IMR-90 (cell line): ENCODE measurements at regions not wholly inside any gene's neighbourhood (a gene's known extent, or its start where the extent isn't known, plus 50 kb on each side); places are given as distances from the start of the nearest gene placed in this dataset.

Experiments used
- ATAC-seq: fragments of 200-7000 bp; cut with Tn5 transposase; 2 replicates; pipeline ENCODE4 v1.9.1; 2020; ENCODE audit warnings: low read depth, mild to moderate bottlenecking, moderate library complexity
- BruUV-seq: library from RNA; stranded (reverse); fragments of 400-500 nt; replicated peaks from 2 replicates; lab custom pipeline; 2021; lab: Mats Ljungman, UMichigan
- CTCF ChIA-PET: fragments of 300-600 bp; formaldehyde crosslinking; extraction: SDS; loops from one replicate; lab custom pipeline; 2021; ENCODE audit warnings: antibody characterized with exemption; lab: Yijun Ruan, JAX
- POLR2A ChIA-PET: fragments of 300-600 bp; sonication (Branson Sonifier 250); formaldehyde crosslinking; loops from one replicate; lab custom pipeline; 2022; ENCODE audit warnings: antibody characterized with exemption; ENCODE audit not compliant: unreplicated experiment; lab: Charles Lee
- DNase-seq: peaks from one replicate; pipeline ENCODE4 v3.0.0; 2013
- H2AFZ ChIP-seq: replicated peaks from 2 replicates; pipeline ENCODE3; 2013; ENCODE audit warnings: low read length, mild to moderate bottlenecking; ENCODE audit not compliant: poor library complexity
- H2AK5ac ChIP-seq: 2 replicates; pipeline ENCODE4 v1.6.1; 2013; ENCODE audit warnings: low read depth, low read length, inconsistent platforms
- H2AK9ac ChIP-seq: replicated peaks from 2 replicates; pipeline ENCODE3; 2013; ENCODE audit warnings: mild to moderate bottlenecking, low read depth, low read length, moderate library complexity; ENCODE audit not compliant: poor library complexity
- H2BK120ac ChIP-seq: 2 replicates; pipeline ENCODE4 v1.6.1; 2013; ENCODE audit warnings: low read depth, low read length, inconsistent platforms
- H2BK15ac ChIP-seq: 3 replicates; pipeline ENCODE4 v1.6.1; 2013; ENCODE audit warnings: low read depth, low read length, inconsistent platforms
- H2BK20ac ChIP-seq: 2 replicates; pipeline ENCODE4 v1.6.1; 2013; ENCODE audit warnings: low read depth, mild to moderate bottlenecking, inconsistent platforms, low read length, moderate library complexity
- H2BK5ac ChIP-seq: 2 replicates; pipeline ENCODE4 v1.6.1; 2013; ENCODE audit warnings: mild to moderate bottlenecking, low read depth, low read length, inconsistent platforms; ENCODE audit not compliant: poor library complexity, severe bottlenecking
- H3K14ac ChIP-seq: replicated peaks from 2 replicates; pipeline ENCODE4 v1.6.1; 2013; ENCODE audit warnings: low read depth, low read length, inconsistent platforms
- H3K18ac ChIP-seq: 2 replicates; pipeline ENCODE4 v1.6.1; 2013; ENCODE audit warnings: low read depth, low read length, control low read depth
- H3K23ac ChIP-seq: 2 replicates; pipeline ENCODE4 v1.6.1; 2013; ENCODE audit warnings: low read depth, low read length, inconsistent platforms
- H3K27ac ChIP-seq: 2 replicates; pipeline ENCODE4 v1.5.1; 2013; ENCODE audit warnings: mild to moderate bottlenecking, control low read depth, low read length; ENCODE audit not compliant: insufficient read depth
- H3K27me3 ChIP-seq: 2 replicates; pipeline ENCODE4 v1.6.1; 2013; ENCODE audit warnings: low read length; ENCODE audit not compliant: control insufficient read depth, insufficient read depth
- H3K36me3 ChIP-seq: 2 replicates; pipeline ENCODE4 v1.6.1; 2013; ENCODE audit warnings: low read length, mixed read lengths; ENCODE audit not compliant: control insufficient read depth, insufficient read depth
- H3K4ac ChIP-seq: 2 replicates; pipeline ENCODE4 v1.6.1; 2013; ENCODE audit warnings: low read depth, low read length, inconsistent platforms
- H3K4me1 ChIP-seq: 2 replicates; pipeline ENCODE4 v1.6.1; 2013; ENCODE audit warnings: low read length, mixed read lengths; ENCODE audit not compliant: control insufficient read depth, insufficient read depth
- H3K4me2 ChIP-seq: 2 replicates; pipeline ENCODE4 v1.6.1; 2013; ENCODE audit warnings: low read depth, mild to moderate bottlenecking, control low read depth, low read length, moderate library complexity
- H3K4me3 ChIP-seq: 2 replicates; pipeline ENCODE4 v1.5.1; 2013; ENCODE audit warnings: low read depth, mild to moderate bottlenecking, control low read depth, low read length, moderate library complexity; ENCODE audit not compliant: insufficient read depth
- H3K56ac ChIP-seq: 2 replicates; pipeline ENCODE4 v1.6.1; 2013; ENCODE audit warnings: low read length, inconsistent platforms; ENCODE audit not compliant: insufficient read depth; ENCODE audit errors: extremely low read depth
- H3K79me1 ChIP-seq, 2 experiments: 2 replicates each; pipeline ENCODE4 v1.6.1; 2013; ENCODE audit warnings: low read length in 2 of 2, inconsistent platforms in 1 of 2, low read depth in 1 of 2
- H3K9ac ChIP-seq: 2 replicates; pipeline ENCODE4 v1.6.1; 2013; ENCODE audit warnings: low read depth, low read length, control low read depth
- H3K9me1 ChIP-seq: 2 replicates; pipeline ENCODE4 v1.6.1; 2013; ENCODE audit warnings: low read length, inconsistent platforms; ENCODE audit not compliant: insufficient read depth
- H3K9me3 ChIP-seq: 2 replicates; pipeline ENCODE4 v1.6.1; 2013; ENCODE audit warnings: low read length; ENCODE audit not compliant: control insufficient read depth, insufficient read depth
- H4K20me1 ChIP-seq: 2 replicates; pipeline ENCODE4 v1.6.1; 2013; ENCODE audit warnings: low read length, inconsistent platforms; ENCODE audit not compliant: insufficient read depth
- H4K5ac ChIP-seq: 2 replicates; pipeline ENCODE4 v1.6.1; 2013; ENCODE audit warnings: mild to moderate bottlenecking, low read depth, low read length, control low read depth
- H4K8ac ChIP-seq, 2 experiments: 2 replicates each; pipeline ENCODE4 v1.6.1; 2013; ENCODE audit warnings: low read depth in 2 of 2, low read length in 2 of 2, control low read depth in 1 of 2, inconsistent platforms in 1 of 2
- H4K91ac ChIP-seq: 2 replicates; pipeline ENCODE4 v1.6.1; 2013; ENCODE audit warnings: low read depth, low read length, inconsistent platforms; ENCODE audit not compliant: insufficient read depth
- FOS ChIP-seq: fragments of 150-350 bp; IDR thresholded peaks from 2 replicates; pipeline ENCODE4 v1.6.1; 2016; ENCODE audit warnings: low read depth, low read length
- MAZ ChIP-seq: IDR thresholded peaks from 2 replicates; pipeline ENCODE4 v1.6.1; 2012; ENCODE audit warnings: low read depth, mild to moderate bottlenecking, low read length, improper control_type of control experiment, moderate library complexity, borderline replicate concordance
- POLR2A ChIP-seq: IDR thresholded peaks from 2 replicates; pipeline ENCODE4 v1.6.1; 2012; ENCODE audit warnings: mild to moderate bottlenecking, low read depth, low read length
- RAD21 ChIP-seq: IDR thresholded peaks from 2 replicates; pipeline ENCODE4 v1.6.1; 2012; ENCODE audit warnings: low read length, improper control_type of control experiment
- USF2 ChIP-seq: fragments of 150-350 bp; IDR thresholded peaks from 2 replicates; pipeline ENCODE4 v1.6.1; 2017; ENCODE audit warnings: mild to moderate bottlenecking, antibody characterized with exemption, low read length, low read depth
- WGBS, 2 experiments: methylation state at CpG; one replicate each; pipeline versions ENCODE4 v1.1.5 to v1.1.7; 2013; ENCODE audit warnings: missing lambda C conversion rate in 2 of 2; ENCODE audit not compliant: insufficient read length in 1 of 2; ENCODE audit errors: extremely low coverage in 2 of 2; 5-methylcytosine and 5-hydroxymethylcytosine counted together
- dilution Hi-C: fragments of 300-500 bp; cut with HindIII; formaldehyde crosslinking; loops from one replicate; pipeline ENCODE4 v1.14.3; 2018; ENCODE audit warnings: low sequenced_read_pairs; ENCODE audit not compliant: unreplicated experiment
- in situ Hi-C: fragments of 300-500 bp; cut with MboI; formaldehyde crosslinking; loops from 3 replicates; pipeline ENCODE4 v1.14.3; 2019; ENCODE audit warnings: low sequenced_read_pairs, inconsistent platforms, mixed read lengths
- intact Hi-C: fragments of 100-400 bp; cut with micrococcal nuclease; formaldehyde crosslinking; loops from 2 replicates; pipeline ENCODE4 v1.10.0; 2022
- TF ChIP-seq, protein P1 (sequence below): conservative IDR thresholded peaks from 2 replicates; pipeline ENCODE4 v1.5.1; 2012; ENCODE audit warnings: mild to moderate bottlenecking, low read depth, low read length, improper control_type of control experiment

- no TSS peak for BruUV-seq
- TF ChIP-seq FOS: no peak
- TF ChIP-seq RAD21: no peak
- no peak for TF ChIP-seq MAZ
- no peak for TF ChIP-seq USF2
- TF ChIP-seq, protein P1, sequence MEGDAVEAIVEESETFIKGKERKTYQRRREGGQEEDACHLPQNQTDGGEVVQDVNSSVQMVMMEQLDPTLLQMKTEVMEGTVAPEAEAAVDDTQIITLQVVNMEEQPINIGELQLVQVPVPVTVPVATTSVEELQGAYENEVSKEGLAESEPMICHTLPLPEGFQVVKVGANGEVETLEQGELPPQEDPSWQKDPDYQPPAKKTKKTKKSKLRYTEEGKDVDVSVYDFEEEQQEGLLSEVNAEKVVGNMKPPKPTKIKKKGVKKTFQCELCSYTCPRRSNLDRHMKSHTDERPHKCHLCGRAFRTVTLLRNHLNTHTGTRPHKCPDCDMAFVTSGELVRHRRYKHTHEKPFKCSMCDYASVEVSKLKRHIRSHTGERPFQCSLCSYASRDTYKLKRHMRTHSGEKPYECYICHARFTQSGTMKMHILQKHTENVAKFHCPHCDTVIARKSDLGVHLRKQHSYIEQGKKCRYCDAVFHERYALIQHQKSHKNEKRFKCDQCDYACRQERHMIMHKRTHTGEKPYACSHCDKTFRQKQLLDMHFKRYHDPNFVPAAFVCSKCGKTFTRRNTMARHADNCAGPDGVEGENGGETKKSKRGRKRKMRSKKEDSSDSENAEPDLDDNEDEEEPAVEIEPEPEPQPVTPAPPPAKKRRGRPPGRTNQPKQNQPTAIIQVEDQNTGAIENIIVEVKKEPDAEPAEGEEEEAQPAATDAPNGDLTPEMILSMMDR: no peak
- TF ChIP-seq POLR2A: no peak
These were observed 284.9 kb downstream of the ZEB2 start for GRCh38 chr2:144235050-144235449.

More at GRCh38 chr2:144235050-144235449, 284.9 kb downstream of the ZEB2 start:
- peaks cover 4% of the 10 kb centered on the region; the same call in 1 of the 2 replicates for H3K9me1 ChIP-seq
- no peak overlapping the region for H2BK15ac ChIP-seq
- ATAC-seq (no peak), DNase-seq (no peak)
- H4K8ac ChIP-seq: no peak overlapping the region
- H3K18ac ChIP-seq: no peak overlapping the region
- no peak overlapping the region for H2AK5ac ChIP-seq
- no peak overlapping the region for H3K4ac ChIP-seq
- intact Hi-C loops: no loop called here
- no peaks in the 10 kb centered on the region for H4K20me1 ChIP-seq
- H3K14ac ChIP-seq: no peak overlapping the region
- no peak overlapping the region for H3K56ac ChIP-seq
- 0 out of 4 replicates have a peak, but pooled peaks cover 0 to 4% of the 10 kb centered on the region in 2 experiments for H3K79me1 ChIP-seq
- no peaks in the 10 kb centered on the region for H3K27me3 ChIP-seq
- no peak overlapping the region for H2BK20ac ChIP-seq
- in situ Hi-C loops: no loop called here
- H2AK9ac ChIP-seq: no peak overlapping the region
- H3K4me2 ChIP-seq: no peak overlapping the region
- H3K36me3 ChIP-seq: no peaks in the 10 kb centered on the region
- no peak overlapping the region for H4K5ac ChIP-seq
- no peak overlapping the region for H2BK5ac ChIP-seq
- H3K4me1 ChIP-seq: peaks cover 1% of the 10 kb centered on the region; the same call in 1 of the 2 replicates
- ChIA-PET CTCF (no interaction called here), POLR2A (no interaction called here)
- dilution Hi-C loops: no loop called here
- H3K9ac ChIP-seq: no peak overlapping the region
- H3K9me3 ChIP-seq: no peaks in the 10 kb centered on the region
- no peak overlapping the region for H2AFZ ChIP-seq
- no peak overlapping the region for H3K27ac ChIP-seq
- no peak overlapping the region for H3K23ac ChIP-seq
- H3K4me3 ChIP-seq: no peak overlapping the region
- H2BK120ac ChIP-seq: no peak overlapping the region
- WGBS, 2 experiments: no CpG with 5 or more reads among the region's 1 CpG
- H4K91ac ChIP-seq: no peak overlapping the region
